Osteoblast (primary cell): ENCODE measurements at regions not wholly inside any gene's neighbourhood (a gene's known extent, or its start where the extent isn't known, plus 50 kb on each side); places are given as distances from the start of the nearest gene placed in this dataset.
A peak's percentile ranks its signal among the peaks of the same experiment; 100 is the strongest.

Experiments used
- DNase-seq: peaks from one replicate; pipeline ENCODE4 v3.0.0; 2011; ENCODE audit warnings: low spot score, mixed read lengths; ENCODE audit not compliant: insufficient read length; ENCODE audit errors: missing footprints
- H2AFZ ChIP-seq: 2 replicates; pipeline ENCODE4 v1.6.0; 2011; ENCODE audit warnings: mild to moderate bottlenecking, low read length
- H3K27ac ChIP-seq: 2 replicates; pipeline ENCODE4 v1.5.1; 2011; ENCODE audit warnings: mild to moderate bottlenecking, low read depth, low read length, moderate library complexity
- H3K27me3 ChIP-seq: 2 replicates; pipeline ENCODE4 v1.6.0; 2012; ENCODE audit warnings: mild to moderate bottlenecking, control low read depth, inconsistent platforms, low read length, moderate library complexity; ENCODE audit not compliant: insufficient read depth
- H3K36me3 ChIP-seq: 2 replicates; pipeline ENCODE4 v1.5.1; 2011; ENCODE audit warnings: mild to moderate bottlenecking, low read length, control low read depth, moderate library complexity; ENCODE audit not compliant: insufficient read depth
- H3K4me1 ChIP-seq: 2 replicates; pipeline ENCODE4 v1.5.1; 2011; ENCODE audit warnings: mild to moderate bottlenecking, low read length, control low read depth, moderate library complexity; ENCODE audit not compliant: insufficient read depth
- H3K4me2 ChIP-seq: 2 replicates; pipeline ENCODE4 v1.6.0; 2011; ENCODE audit warnings: mild to moderate bottlenecking, low read length; ENCODE audit not compliant: insufficient read depth
- H3K4me3 ChIP-seq: fragments of 200-600 bp; sonication (generic); 3 replicates; pipeline ENCODE4 v1.5.1; 2012; ENCODE audit warnings: mild to moderate bottlenecking, low read length, inconsistent platforms; ENCODE audit not compliant: insufficient read depth
- H3K79me2 ChIP-seq: 2 replicates; pipeline ENCODE4 v1.6.0; 2012; ENCODE audit warnings: mild to moderate bottlenecking, low read length, control low read depth, inconsistent platforms; ENCODE audit not compliant: insufficient read depth
- H3K9me3 ChIP-seq: 2 replicates; pipeline ENCODE4 v1.5.1; 2011; ENCODE audit warnings: low read depth, low read length, control low read depth
- H4K20me1 ChIP-seq: 2 replicates; pipeline ENCODE4 v1.6.0; 2012; ENCODE audit warnings: mild to moderate bottlenecking, low read length, control low read depth; ENCODE audit not compliant: insufficient read depth
- CTCF ChIP-seq: IDR thresholded peaks from 2 replicates; pipeline ENCODE4 v1.5.1; 2011; ENCODE audit warnings: mild to moderate bottlenecking, low read depth, low read length, moderate library complexity; ENCODE audit errors: extremely low read depth

- H3K4me3 ChIP-seq = no peak overlapping the region
- peaks cover 6% of the 10 kb centered on the region for H3K4me1 ChIP-seq
- H3K27ac ChIP-seq = no peak overlapping the region
- H4K20me1 ChIP-seq = no peaks in the 10 kb centered on the region
- no peaks in the 10 kb centered on the region for H3K79me2 ChIP-seq
- DNase-seq = no peak
- no peaks in the 10 kb centered on the region for H3K9me3 ChIP-seq
- H3K36me3 ChIP-seq = no peaks in the 10 kb centered on the region
- TF ChIP-seq CTCF = no peak
- no peaks in the 10 kb centered on the region for H3K27me3 ChIP-seq
- H2AFZ ChIP-seq = no peak overlapping the region
- no peak overlapping the region for H3K4me2 ChIP-seq
Observed at GRCh38 chr1:218848009-218848408, 325.7 kb upstream of the LYPLAL1 start.

- no peaks in the 10 kb centered on the region for H3K9me3 ChIP-seq
- H3K4me2 ChIP-seq = no peak overlapping the region
- no peak for DNase-seq
- no peaks in the 10 kb centered on the region for H3K36me3 ChIP-seq
- TF ChIP-seq CTCF = no peak
- peaks cover 6% of the 10 kb centered on the region for H3K4me1 ChIP-seq
- no peak overlapping the region for H3K27ac ChIP-seq
- H2AFZ ChIP-seq = peak overlapping the region; percentile 51
- no peak overlapping the region for H3K4me3 ChIP-seq
- no peaks in the 10 kb centered on the region for H3K79me2 ChIP-seq
- no peaks in the 10 kb centered on the region for H4K20me1 ChIP-seq
- H3K27me3 ChIP-seq = no peaks in the 10 kb centered on the region
Observed at GRCh38 chr1:218850367-218850766, 323.3 kb upstream of the LYPLAL1 start.

GRCh38 chr1:218851586-218851985, 322.1 kb upstream of the LYPLAL1 start:
- no peak overlapping the region for H3K4me3 ChIP-seq
- no peak overlapping the region for H2AFZ ChIP-seq
- H3K9me3 ChIP-seq = no peaks in the 10 kb centered on the region
- no peak for TF ChIP-seq CTCF
- no peaks in the 10 kb centered on the region for H3K79me2 ChIP-seq
- H3K4me2 ChIP-seq = no peak overlapping the region
- no peaks in the 10 kb centered on the region for H4K20me1 ChIP-seq
- H3K27me3 ChIP-seq = no peaks in the 10 kb centered on the region
- H3K27ac ChIP-seq = no peak overlapping the region
- no peaks in the 10 kb centered on the region for H3K36me3 ChIP-seq
- DNase-seq = peak; percentile 31
- H3K4me1 ChIP-seq = peaks cover 6% of the 10 kb centered on the region

GRCh38 chr1:218852527-218852926, 321.2 kb upstream of the LYPLAL1 start:
- DNase-seq = no peak
- H3K4me2 ChIP-seq = no peak overlapping the region

More at GRCh38 chr1:218852527-218852926, 321.2 kb upstream of the LYPLAL1 start:
- Histone ChIP-seq H2AFZ (no peak overlapping the region), H3K79me2 (no peaks in the 10 kb centered on the region), H3K27ac (no peak overlapping the region), H3K36me3 (no peaks in the 10 kb centered on the region), H4K20me1 (no peaks in the 10 kb centered on the region), H3K9me3 (no peaks in the 10 kb centered on the region), H3K27me3 (no peaks in the 10 kb centered on the region), H3K4me1 (peaks cover 6% of the 10 kb centered on the region), H3K4me3 (no peak overlapping the region)
- no peak for TF ChIP-seq CTCF
